ENCODE measurements at regions not wholly inside any gene's neighbourhood (a gene's known extent, or its start where the extent isn't known, plus 50 kb on each side); places are given as distances from the start of the nearest gene placed in this dataset.

- no peak overlapping the region for H3K27ac ChIP-seq
Measured at GRCh38 chr2:203599509-203599908, 64.4 kb upstream of the RAPH1 start.

GRCh38 chr2:203600286-203600685 is 65.2 kb upstream of the RAPH1 start:
- TF ChIP-seq CTCF (conservative IDR thresholded peaks at IDR 0.05), result no peak
- no peak overlapping the region for H3K27ac ChIP-seq

More at GRCh38 chr2:203599509-203599908, 64.4 kb upstream of the RAPH1 start:
- TF ChIP-seq CTCF (conservative IDR thresholded peaks at IDR 0.05), result no peak

- no peak overlapping the region for H3K27ac ChIP-seq
- TF ChIP-seq CTCF (conservative IDR thresholded peaks at IDR 0.05), result no peak
Measured at GRCh38 chr2:203603456-203604389, 68.6 kb upstream of the RAPH1 start.

- no peak for TF ChIP-seq CTCF (conservative IDR thresholded peaks at IDR 0.05)
- H3K27ac ChIP-seq, result no peak overlapping the region
Measured at GRCh38 chr2:203605302-203605701, 70.2 kb upstream of the RAPH1 start.

- no peak for TF ChIP-seq CTCF (conservative IDR thresholded peaks at IDR 0.05)
- no peak overlapping the region for H3K27ac ChIP-seq
Measured at GRCh38 chr2:203606051-203606450, 71.0 kb upstream of the RAPH1 start.

GRCh38 chr2:203610558-203610957 is 75.5 kb upstream of the RAPH1 start:
- no peak for TF ChIP-seq CTCF (conservative IDR thresholded peaks at IDR 0.05)
- H3K27ac ChIP-seq, result no peak overlapping the region

GRCh38 chr2:203612246-203612645 is 77.1 kb upstream of the RAPH1 start:
- H3K27ac ChIP-seq, result no peak overlapping the region
- no peak for TF ChIP-seq CTCF (conservative IDR thresholded peaks at IDR 0.05)
